HCT116 (cell line): ENCODE measurements at regions not wholly inside any gene's neighbourhood (a gene's known extent, or its start where the extent isn't known, plus 50 kb on each side); places are given as distances from the start of the nearest gene placed in this dataset.

Source experiments
- ATAC-seq: fragments of 200-7000 bp; cut with Tn5 transposase; 2 replicates; pipeline ENCODE4 v1.9.1; 2020; ENCODE audit warnings: mild to moderate bottlenecking, moderate library complexity
- BruUV-seq: library from RNA; stranded (reverse); fragments of 400-500 nt; replicated peaks from 2 replicates; lab custom pipeline; 2021; lab: Mats Ljungman, UMichigan
- CTCF ChIA-PET: fragments of 300-600 bp; sonication (Branson Sonifier 250); formaldehyde crosslinking; loops from one replicate; lab custom pipeline; 2021; ENCODE audit warnings: antibody characterized with exemption; lab: Charles Lee
- POLR2A ChIA-PET: fragments of 300-600, 350-600 bp; sonication (Branson Sonifier 250); formaldehyde crosslinking; loops from one replicate; lab custom pipeline; 2021; ENCODE audit warnings: antibody characterized with exemption; lab: Charles Lee
- RAD21 ChIA-PET, 2 experiments: fragments of 300-600 bp; sonication (Branson Sonifier 250); formaldehyde crosslinking; loops; one replicate each; lab custom pipeline; 2023; ENCODE audit warnings: low total read pairs in 2 of 2; ENCODE audit not compliant: uncharacterized antibody in 2 of 2, unreplicated experiment in 2 of 2, low non-redundant PET in 1 of 2; lab: Charles Lee
- DNase-seq: peaks from one replicate; pipeline ENCODE4 v3.0.0-alpha.2; 2010; ENCODE audit warnings: low read depth, low spot score
- H2AFZ ChIP-seq: fragments of 200-600 bp; shearing (Covaris generic), sonication (generic); 2 replicates; pipeline ENCODE4 v1.6.1; 2017; ENCODE audit warnings: low read depth, mixed run types, mixed read lengths, antibody characterized with exemption, low read length; ENCODE audit not compliant: poor library complexity, severe bottlenecking
- H3K27ac ChIP-seq: 2 replicates; pipeline ENCODE4 v1.5.1; 2012; ENCODE audit warnings: low read depth, low read length
- H3K27me3 ChIP-seq: fragments of 200-600 bp; sonication (generic); 2 replicates; pipeline ENCODE4 v1.6.1; 2016; ENCODE audit warnings: mixed run types, low read length, mixed read lengths; ENCODE audit not compliant: insufficient read depth
- H3K36me3 ChIP-seq, 2 experiments: fragments of 200-500 bp in 1 of 2; fragments of 200-600 bp in 1 of 2; sonication (Bioruptor generic) in 1 of 2; sonication (generic) in 1 of 2; 2 replicates each; pipeline versions ENCODE4 v1.5.1 to v1.6.1; 2014 to 2016; ENCODE audit warnings: low read length in 2 of 2, inconsistent platforms in 1 of 2, mixed read lengths in 1 of 2, mixed run types in 1 of 2; ENCODE audit not compliant: insufficient read depth in 2 of 2, control insufficient read depth in 1 of 2
- H3K4me1 ChIP-seq, 2 experiments: fragments of 200-600 bp in 1 of 2; sonication (generic) in 1 of 2; 2 replicates each; pipeline versions ENCODE4 v1.5.1 to v1.6.1; 2012 to 2017; ENCODE audit warnings: low read length in 2 of 2, inconsistent platforms in 1 of 2, mild to moderate bottlenecking in 1 of 2, mixed read lengths in 1 of 2, mixed run types in 1 of 2, moderate library complexity in 1 of 2; ENCODE audit not compliant: insufficient read depth in 2 of 2, control insufficient read depth in 1 of 2
- H3K4me2 ChIP-seq: fragments of 200-600 bp; sonication (generic); 2 replicates; pipeline ENCODE4 v1.6.1; 2017; ENCODE audit warnings: mixed run types, low read length, mixed read lengths
- H3K4me3 ChIP-seq, 2 experiments: fragments of 200-600 bp in 1 of 2; sonication (generic) in 1 of 2; replicated peaks in 1 of 2; 2 replicates each; pipeline ENCODE4 v1.5.1; 2011 to 2016; ENCODE audit warnings: low read length in 2 of 2, control low read depth in 1 of 2, low read depth in 1 of 2, mild to moderate bottlenecking in 1 of 2, mixed read lengths in 1 of 2, mixed run types in 1 of 2
- H3K79me2 ChIP-seq: fragments of 200-600 bp; sonication (generic); 2 replicates; pipeline ENCODE4 v1.6.1; 2017; ENCODE audit warnings: mild to moderate bottlenecking, mixed run types, low read length, moderate library complexity, mixed read lengths; ENCODE audit not compliant: insufficient read depth
- H3K9ac ChIP-seq: fragments of 200-600 bp; sonication (generic); 2 replicates; pipeline ENCODE4 v1.6.1; 2016; ENCODE audit warnings: low read length, mixed read lengths
- H3K9me2 ChIP-seq: fragments of 200-600 bp; sonication (generic), shearing (Covaris generic); 2 replicates; pipeline ENCODE4 v1.6.1; 2017; ENCODE audit warnings: mixed run types, mild to moderate bottlenecking, moderate library complexity; ENCODE audit not compliant: insufficient read depth
- H3K9me3 ChIP-seq, 2 experiments: fragments of 200-500 bp in 1 of 2; fragments of 200-600 bp in 1 of 2; sonication (Bioruptor generic) in 1 of 2; sonication (generic) in 1 of 2; 2 replicates each; pipeline ENCODE4 v1.6.1; 2014 to 2017; ENCODE audit warnings: low read length in 2 of 2, mixed read lengths in 2 of 2, inconsistent platforms in 1 of 2, low read depth in 1 of 2, mild to moderate bottlenecking in 1 of 2, mixed run types in 1 of 2, moderate library complexity in 1 of 2; ENCODE audit not compliant: control insufficient read depth in 1 of 2, insufficient read depth in 1 of 2
- H4K20me1 ChIP-seq: fragments of 200-600 bp; sonication (generic), shearing (Covaris generic); 2 replicates; pipeline ENCODE4 v1.6.1; 2017; ENCODE audit warnings: mixed run types, mild to moderate bottlenecking, moderate library complexity; ENCODE audit not compliant: insufficient read depth
- ATF3 ChIP-seq: IDR thresholded peaks from 2 replicates; pipeline ENCODE4 v1.6.1; 2012
- CEBPB ChIP-seq: IDR thresholded peaks from 2 replicates; pipeline ENCODE4 v1.6.1; 2012; ENCODE audit warnings: low read depth
- ELF1 ChIP-seq: IDR thresholded peaks from 2 replicates; pipeline ENCODE4 v1.6.1; 2012; ENCODE audit warnings: low read depth, borderline replicate concordance
- EZH2 ChIP-seq: fragments of 200-600 bp; sonication (generic); IDR thresholded peaks from 2 replicates; pipeline ENCODE4 v1.6.1; 2017; ENCODE audit warnings: antibody characterized with exemption, mixed run types
- EZH2phosphoT487 ChIP-seq: fragments of 200-600 bp; IDR thresholded peaks from 2 replicates; pipeline ENCODE4 v1.6.1; 2018; ENCODE audit warnings: antibody characterized with exemption, borderline replicate concordance
- FOSL1 ChIP-seq: IDR thresholded peaks from 2 replicates; pipeline ENCODE4 v1.6.1; 2012; ENCODE audit warnings: low read depth
- POLR2AphosphoS5 ChIP-seq: IDR thresholded peaks from 2 replicates; pipeline ENCODE4 v1.6.1; 2011; ENCODE audit warnings: mild to moderate bottlenecking, low read depth, low read length, moderate library complexity
- REST ChIP-seq: IDR thresholded peaks from 2 replicates; pipeline ENCODE4 v1.6.1; 2012; ENCODE audit warnings: low read depth
- SIN3A ChIP-seq: IDR thresholded peaks from 2 replicates; pipeline ENCODE4 v1.6.1; 2012; ENCODE audit warnings: low read depth
- TCF7L2 ChIP-seq: IDR thresholded peaks from 2 replicates; pipeline ENCODE4 v1.7.0; 2011; ENCODE audit warnings: borderline replicate concordance, inconsistent platforms; ENCODE audit not compliant: insufficient read depth, insufficient read length; ENCODE audit errors: extremely low read depth
- intact Hi-C: fragments of 100-400 bp; cut with micrococcal nuclease; formaldehyde crosslinking; loops from 2 replicates; pipeline ENCODE4 v1.10.0; 2022

GRCh38 chr7:81871606-81872265 lies 101.9 kb upstream of the HGF start:
- no peak overlapping the region for H3K4me2 ChIP-seq
- no peaks in the 10 kb centered on the region for H3K27me3 ChIP-seq
- TF ChIP-seq TCF7L2 (no peak), ATF3 (no peak), CEBPB (no peak), REST (no peak), ELF1 (no peak), FOSL1 (no peak), EZH2phosphoT487 (no peak), POLR2AphosphoS5 (no peak), EZH2 (no peak), SIN3A (no peak)
- TF ChIP-seq, all 23 proteins: peak for 0
- Histone ChIP-seq H3K9me2 (no peaks in the 10 kb centered on the region), H2AFZ (no peak overlapping the region), H3K9ac (no peak overlapping the region), H3K79me2 (no peaks in the 10 kb centered on the region), H3K9me3 (no peaks in the 10 kb centered on the region), H3K4me1 (no peaks in the 10 kb centered on the region), H3K36me3 (no peaks in the 10 kb centered on the region), H3K4me3 (no peak overlapping the region), H3K27ac (no peak overlapping the region), H4K20me1 (no peaks in the 10 kb centered on the region)
- POLR2A ChIA-PET, result no interaction called here
- DNase-seq (no peak), ATAC-seq (no peak)
- no TSS peak for BruUV-seq
- RAD21 ChIA-PET, result no interaction called here
- intact Hi-C loops, result no loop called here
- CTCF ChIA-PET, result no interaction called here
